Ovary (tissue), 3 donors: ENCODE measurements at regions not wholly inside any gene's neighbourhood (a gene's known extent, or its start where the extent isn't known, plus 50 kb on each side); places are given as distances from the start of the nearest gene placed in this dataset.

Experiments used
- EP300 ChIP-seq: sonication (generic); formaldehyde crosslinking; IDR thresholded peaks from one replicate; pipeline ENCODE4 v1.6.1; 2017; ENCODE audit warnings: antibody characterized with exemption
- POLR2A ChIP-seq: fragments of 450-650 bp; IDR thresholded peaks from one replicate; pipeline ENCODE4 v1.6.1; 2017; ENCODE audit warnings: antibody characterized with exemption, mild to moderate bottlenecking, moderate library complexity
- TF ChIP-seq, protein P1 (sequence below), 3 donors: fragments of 450-650 bp in 2 of 3; fragments of 200-600 bp in 1 of 3; IDR thresholded peaks; one replicate each; pipeline versions ENCODE4 v1.5.1 to v1.8.0; 2016 to 2022; ENCODE audit warnings: antibody characterized with exemption in 3 of 3, mild to moderate bottlenecking in 1 of 3
- donor health status: DM: no; HTN: no; CAD: no.

DNA sequence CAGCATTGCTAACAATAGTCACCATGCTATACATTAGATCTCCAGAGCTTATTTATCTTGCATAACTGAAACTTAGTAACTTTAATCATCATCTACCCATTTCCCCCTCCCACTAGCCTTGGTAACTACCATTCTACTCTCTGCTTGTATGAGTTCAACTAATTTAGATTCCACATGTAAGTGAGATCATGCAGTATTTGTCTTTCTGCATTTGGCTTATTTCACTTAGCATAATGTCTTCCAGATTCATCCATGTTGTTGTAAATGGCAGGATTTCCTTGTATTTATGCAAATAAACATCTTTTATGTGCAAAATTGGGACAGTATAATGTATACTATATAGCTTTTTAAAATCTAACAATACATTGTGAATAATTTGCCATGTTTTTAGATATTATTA is 66.0 kb upstream of the ZBED5 start:
- TF ChIP-seq, protein P1, sequence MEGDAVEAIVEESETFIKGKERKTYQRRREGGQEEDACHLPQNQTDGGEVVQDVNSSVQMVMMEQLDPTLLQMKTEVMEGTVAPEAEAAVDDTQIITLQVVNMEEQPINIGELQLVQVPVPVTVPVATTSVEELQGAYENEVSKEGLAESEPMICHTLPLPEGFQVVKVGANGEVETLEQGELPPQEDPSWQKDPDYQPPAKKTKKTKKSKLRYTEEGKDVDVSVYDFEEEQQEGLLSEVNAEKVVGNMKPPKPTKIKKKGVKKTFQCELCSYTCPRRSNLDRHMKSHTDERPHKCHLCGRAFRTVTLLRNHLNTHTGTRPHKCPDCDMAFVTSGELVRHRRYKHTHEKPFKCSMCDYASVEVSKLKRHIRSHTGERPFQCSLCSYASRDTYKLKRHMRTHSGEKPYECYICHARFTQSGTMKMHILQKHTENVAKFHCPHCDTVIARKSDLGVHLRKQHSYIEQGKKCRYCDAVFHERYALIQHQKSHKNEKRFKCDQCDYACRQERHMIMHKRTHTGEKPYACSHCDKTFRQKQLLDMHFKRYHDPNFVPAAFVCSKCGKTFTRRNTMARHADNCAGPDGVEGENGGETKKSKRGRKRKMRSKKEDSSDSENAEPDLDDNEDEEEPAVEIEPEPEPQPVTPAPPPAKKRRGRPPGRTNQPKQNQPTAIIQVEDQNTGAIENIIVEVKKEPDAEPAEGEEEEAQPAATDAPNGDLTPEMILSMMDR (IDR thresholded peaks at IDR 0.05): no peak
- TF ChIP-seq POLR2A (no peak), EP300 (no peak)
